ENCODE measurements at regions not wholly inside any gene's neighbourhood (a gene's known extent, or its start where the extent isn't known, plus 50 kb on each side); places are given as distances from the start of the nearest gene placed in this dataset.

DNA sequence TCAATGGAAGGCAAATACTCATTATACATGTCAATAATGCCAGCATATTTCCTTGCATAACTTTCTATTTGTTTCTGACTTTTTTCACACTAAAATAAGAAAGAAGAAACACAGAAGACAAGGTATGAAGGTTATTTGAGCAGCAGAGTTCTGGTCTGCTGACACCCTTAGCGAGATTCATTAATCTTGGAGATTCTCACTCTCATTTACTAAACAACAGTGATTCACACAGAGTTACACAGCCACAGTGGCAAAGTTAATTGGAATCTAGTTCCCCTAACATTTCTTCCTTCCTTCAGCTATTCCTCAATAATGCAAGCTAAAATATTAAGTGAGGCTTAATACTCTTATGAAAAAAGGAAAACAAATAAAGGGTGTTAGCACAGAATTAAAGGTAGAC, 1044.0 kb downstream of the IGSF11 start:
- TF ChIP-seq TCF3 (CRISPR knock-in tag; IDR thresholded peaks at IDR 0.05), result no peak
- TF ChIP-seq FUS (optimal IDR thresholded peaks at IDR 0.05; ENCODE audit: low read depth, low read length), result no peak

All from K562 (cell line).